AG09319 (cell line): ENCODE measurements at regions not wholly inside any gene's neighbourhood (a gene's known extent, or its start where the extent isn't known, plus 50 kb on each side); places are given as distances from the start of the nearest gene placed in this dataset.

Experiments used
- DNase-seq: peaks from one replicate; pipeline ENCODE4 v3.0.0-alpha.2; 2010; ENCODE audit warnings: low read depth; ENCODE audit errors: extremely low read depth
- CTCF ChIP-seq: IDR thresholded peaks from 2 replicates; pipeline ENCODE4 v1.5.1; 2011; ENCODE audit warnings: low read depth, mild to moderate bottlenecking, inconsistent platforms, low read length, moderate library complexity

- DNase-seq = no peak
- TF ChIP-seq CTCF = no peak
These were observed 1476.9 kb downstream of the EFNB2 start for GRCh38 chr13:105058517-105058916.

GRCh38 chr13:105052711-105053110 is 1482.8 kb downstream of the EFNB2 start:
- no peak for DNase-seq

GRCh38 chr13:105050686-105051085 is 1484.8 kb downstream of the EFNB2 start:
- no peak for DNase-seq
- no peak for TF ChIP-seq CTCF

More at GRCh38 chr13:105052711-105053110, 1482.8 kb downstream of the EFNB2 start:
- no peak for TF ChIP-seq CTCF

- TF ChIP-seq CTCF = no peak
- DNase-seq = no peak
These were observed 1486.8 kb downstream of the EFNB2 start for GRCh38 chr13:105048677-105049076.

- TF ChIP-seq CTCF = no peak
- DNase-seq = no peak
These were observed 1487.7 kb downstream of the EFNB2 start for GRCh38 chr13:105047676-105048295.

- no peak for DNase-seq
These were observed 1498.4 kb downstream of the EFNB2 start for GRCh38 chr13:105037110-105037509.

GRCh38 chr13:105035092-105035491 is 1500.4 kb downstream of the EFNB2 start:
- DNase-seq = no peak
- no peak for TF ChIP-seq CTCF

More at GRCh38 chr13:105037110-105037509, 1498.4 kb downstream of the EFNB2 start:
- no peak for TF ChIP-seq CTCF
